Glomerular visceral epithelial cell (primary cell): ENCODE measurements at regions not wholly inside any gene's neighbourhood (a gene's known extent, or its start where the extent isn't known, plus 50 kb on each side); places are given as distances from the start of the nearest gene placed in this dataset.

Experiments used
- DNase-seq: peaks from one replicate; pipeline ENCODE4 v3.0.0-alpha.2; 2016; ENCODE audit errors: extremely low spot score

GRCh38 chr12:86697916-86698640 is 441.9 kb upstream of the MGAT4C start:
- no peak for DNase-seq

- no peak for DNase-seq
Measured at GRCh38 chr12:86683568-86684304, 427.5 kb upstream of the MGAT4C start.

GRCh38 chr12:86681060-86681459 is 424.9 kb upstream of the MGAT4C start:
- no peak for DNase-seq

- no peak for DNase-seq
Measured at GRCh38 chr12:86675197-86675596, 419.0 kb upstream of the MGAT4C start.

GRCh38 chr12:86670986-86671385 is 414.8 kb upstream of the MGAT4C start:
- no peak for DNase-seq

- DNase-seq, result no peak
Measured at GRCh38 chr12:86669010-86669409, 412.8 kb upstream of the MGAT4C start.

GRCh38 chr12:86666316-86666715 is 410.1 kb upstream of the MGAT4C start:
- no peak for DNase-seq

- DNase-seq, result no peak
Measured at GRCh38 chr12:86663716-86664115, 407.5 kb upstream of the MGAT4C start.

GRCh38 chr12:86663173-86663572 is 407.0 kb upstream of the MGAT4C start:
- no peak for DNase-seq

- no peak for DNase-seq
Measured at GRCh38 chr12:86662464-86662863, 406.3 kb upstream of the MGAT4C start.

- peak; percentile 17 for DNase-seq
Measured at GRCh38 chr12:86660488-86661147, 404.4 kb upstream of the MGAT4C start.

GRCh38 chr12:86659985-86660384 is 403.8 kb upstream of the MGAT4C start:
- DNase-seq, result no peak

GRCh38 chr12:86658303-86658702 is 402.1 kb upstream of the MGAT4C start:
- no peak for DNase-seq

GRCh38 chr12:86647800-86648199 is 391.6 kb upstream of the MGAT4C start:
- no peak for DNase-seq

GRCh38 chr12:86634456-86635410 is 378.5 kb upstream of the MGAT4C start:
- DNase-seq, result peak; percentile 1

- DNase-seq, result no peak
Measured at GRCh38 chr12:86627001-86627400, 370.8 kb upstream of the MGAT4C start.

- DNase-seq, result no peak
Measured at GRCh38 chr12:86623267-86623666, 367.1 kb upstream of the MGAT4C start.

GRCh38 chr12:86621957-86622356 is 365.8 kb upstream of the MGAT4C start:
- no peak for DNase-seq

- no peak for DNase-seq
Measured at GRCh38 chr12:86613311-86613710, 357.1 kb upstream of the MGAT4C start.

GRCh38 chr12:86608638-86609037 is 352.4 kb upstream of the MGAT4C start:
- DNase-seq, result no peak

GRCh38 chr12:86601550-86602308 is 345.5 kb upstream of the MGAT4C start:
- no peak for DNase-seq
